Islet precursor cell (in vitro differentiated cells): ENCODE measurements at regions not wholly inside any gene's neighbourhood (a gene's known extent, or its start where the extent isn't known, plus 50 kb on each side); places are given as distances from the start of the nearest gene placed in this dataset.
"Not testable (repeated sequence)": the region's sequence is repeated elsewhere in the genome, so short reads cannot be mapped to it uniquely, and the experiment has no call there.

ENCODE experiments used
- DNase-seq: peaks from one replicate; pipeline ENCODE4 v3.0.0-alpha.2; 2018

- no peak for DNase-seq
Observed at GRCh38 chr2:187875261-187876141, 321.3 kb upstream of the TFPI start.

DNA sequence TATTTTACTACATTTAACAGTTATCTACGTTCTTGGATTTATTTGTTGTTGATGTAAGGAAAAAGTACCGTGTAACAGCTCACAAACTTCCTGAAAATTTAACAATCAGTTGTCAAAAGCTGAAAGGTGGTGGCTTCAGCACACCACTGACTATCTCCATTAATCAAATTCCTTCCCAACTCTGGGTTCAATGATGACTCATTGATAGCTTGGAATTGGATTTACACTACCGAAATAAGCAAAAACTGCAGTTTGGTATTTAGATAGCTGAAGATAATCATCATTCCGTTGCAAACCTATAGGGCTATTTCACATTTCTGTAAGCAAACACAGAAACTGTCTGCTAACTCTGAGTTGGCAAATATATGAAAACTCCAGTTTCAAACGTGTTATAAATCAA lies 322.3 kb upstream of the TFPI start:
- DNase-seq = no peak

GRCh38 chr2:187877391-187877790 lies 323.2 kb upstream of the TFPI start:
- DNase-seq = no peak

GRCh38 chr2:187878112-187878511 lies 323.9 kb upstream of the TFPI start:
- DNase-seq = no peak

DNA sequence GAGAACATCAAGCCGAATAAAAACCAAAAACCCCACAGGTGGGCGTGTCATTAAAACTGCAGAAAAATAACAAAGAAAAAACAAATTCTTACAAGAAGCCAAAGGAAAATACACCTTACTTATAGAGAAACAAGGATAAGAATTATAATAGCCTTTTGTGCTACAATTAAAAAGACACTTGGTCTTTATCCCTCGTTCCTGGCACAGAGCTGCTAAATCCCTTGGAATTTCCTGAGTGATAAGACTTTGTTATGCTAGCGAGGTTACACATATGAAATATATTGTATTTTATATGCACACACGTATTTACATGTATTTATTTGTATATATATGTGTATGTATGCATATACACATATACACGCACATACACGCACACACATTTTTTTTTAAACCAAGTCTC lies 325.3 kb upstream of the TFPI start:
- no peak for DNase-seq

- DNase-seq = no peak
Observed at GRCh38 chr2:187884003-187884402, 329.8 kb upstream of the TFPI start.

- DNase-seq = no peak
Observed at GRCh38 chr2:187890690-187891089, 336.5 kb upstream of the TFPI start.

GRCh38 chr2:187900021-187900420 lies 345.8 kb upstream of the TFPI start:
- no peak for DNase-seq

DNA sequence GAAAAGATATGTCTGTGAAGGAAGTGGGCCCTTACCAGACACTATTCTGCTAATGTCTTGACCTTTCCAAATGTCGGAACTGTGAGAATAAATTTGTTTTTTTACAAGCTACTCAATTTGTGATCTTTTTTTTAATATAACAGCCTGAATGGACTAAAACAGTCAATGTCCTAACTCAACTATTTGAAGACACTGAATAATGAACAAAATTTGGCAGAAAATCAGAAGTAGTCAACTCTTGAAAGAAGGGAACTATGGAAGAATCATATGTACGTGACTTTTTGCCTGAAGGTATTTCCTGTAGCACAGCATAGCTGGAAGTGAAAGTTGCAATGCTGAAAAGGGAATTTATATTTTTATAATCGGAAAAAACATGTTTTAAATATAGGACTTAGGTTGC lies 351.8 kb upstream of the TFPI start:
- no peak for DNase-seq

GRCh38 chr2:187910922-187911321 lies 356.7 kb upstream of the TFPI start:
- DNase-seq = not testable (repeated sequence)

DNA sequence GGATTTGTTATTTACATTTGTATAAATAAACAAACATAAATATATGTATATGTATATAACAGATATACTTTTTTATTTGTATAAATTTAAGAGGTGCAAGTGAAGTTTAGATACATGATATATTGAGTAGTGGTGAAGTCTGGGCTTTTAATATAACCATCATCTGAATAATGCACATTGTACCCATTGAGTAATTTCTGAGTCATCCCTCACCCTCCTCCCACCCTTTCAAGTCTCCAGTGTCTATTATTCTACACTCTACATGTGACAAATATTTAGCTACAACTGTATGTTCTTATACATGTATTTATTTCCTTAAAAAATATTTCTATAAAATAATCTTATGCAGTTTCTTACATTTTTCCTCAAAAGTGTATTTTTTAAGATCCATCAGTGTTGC lies 358.7 kb upstream of the TFPI start:
- no peak for DNase-seq

DNA sequence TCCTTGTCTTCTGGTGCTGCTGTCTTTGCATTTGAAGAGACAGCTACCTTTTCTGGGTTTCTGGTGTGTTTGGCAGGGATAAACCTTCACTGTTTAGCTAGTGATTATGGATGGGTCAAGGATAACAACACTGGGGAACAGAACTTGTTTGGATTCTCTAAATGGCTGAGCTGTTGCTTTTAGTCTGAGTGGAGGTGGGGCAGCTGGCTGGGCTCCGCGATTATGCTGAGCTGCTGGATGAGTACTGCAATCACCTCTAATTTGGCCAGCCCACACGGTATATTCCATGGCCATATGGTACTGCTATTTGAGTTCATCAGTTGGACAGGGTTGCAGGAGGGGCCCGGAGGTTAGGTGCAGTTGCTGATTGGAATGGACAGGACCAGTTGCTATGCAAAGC lies 361.6 kb upstream of the TFPI start:
- DNase-seq = no peak

DNA sequence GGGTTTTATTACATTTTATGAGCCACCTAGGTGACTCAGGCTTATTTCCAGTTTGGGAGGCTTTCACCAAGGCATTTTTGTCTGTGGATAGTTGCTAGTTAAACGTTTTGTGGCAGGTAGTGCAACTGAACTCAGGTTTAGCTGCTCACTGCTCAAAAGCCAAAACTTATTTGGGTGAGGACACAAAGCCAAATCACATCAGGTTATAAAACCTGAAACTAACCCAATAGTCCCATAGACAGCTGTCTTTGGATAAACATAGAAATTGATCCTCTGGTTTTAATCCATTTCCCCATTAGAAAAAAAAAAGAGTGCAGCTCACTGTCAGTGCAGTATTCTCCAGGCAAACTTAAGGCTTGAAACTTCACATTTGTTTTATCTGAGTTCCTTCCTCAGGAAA lies 362.6 kb upstream of the TFPI start:
- no peak for DNase-seq

DNA sequence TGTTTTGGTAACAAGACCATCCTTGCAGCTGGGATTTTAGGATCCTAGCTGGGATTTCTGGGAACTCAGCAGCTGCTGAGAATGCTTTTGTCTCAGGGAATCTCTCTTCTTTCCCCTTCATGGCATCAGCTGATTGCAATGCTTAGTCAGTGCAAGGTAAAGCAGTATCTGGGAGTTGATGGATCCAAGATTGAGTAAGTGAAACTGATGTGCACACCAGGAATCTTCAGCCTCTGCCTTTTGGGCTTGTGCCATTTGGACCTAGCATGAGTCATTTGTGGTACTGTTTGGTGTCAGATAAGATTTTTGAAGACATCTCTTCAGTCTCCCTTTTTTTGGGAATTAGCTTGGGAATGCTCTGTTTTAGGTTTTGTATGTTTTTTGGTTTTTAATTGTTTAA lies 363.3 kb upstream of the TFPI start:
- DNase-seq = no peak

DNA sequence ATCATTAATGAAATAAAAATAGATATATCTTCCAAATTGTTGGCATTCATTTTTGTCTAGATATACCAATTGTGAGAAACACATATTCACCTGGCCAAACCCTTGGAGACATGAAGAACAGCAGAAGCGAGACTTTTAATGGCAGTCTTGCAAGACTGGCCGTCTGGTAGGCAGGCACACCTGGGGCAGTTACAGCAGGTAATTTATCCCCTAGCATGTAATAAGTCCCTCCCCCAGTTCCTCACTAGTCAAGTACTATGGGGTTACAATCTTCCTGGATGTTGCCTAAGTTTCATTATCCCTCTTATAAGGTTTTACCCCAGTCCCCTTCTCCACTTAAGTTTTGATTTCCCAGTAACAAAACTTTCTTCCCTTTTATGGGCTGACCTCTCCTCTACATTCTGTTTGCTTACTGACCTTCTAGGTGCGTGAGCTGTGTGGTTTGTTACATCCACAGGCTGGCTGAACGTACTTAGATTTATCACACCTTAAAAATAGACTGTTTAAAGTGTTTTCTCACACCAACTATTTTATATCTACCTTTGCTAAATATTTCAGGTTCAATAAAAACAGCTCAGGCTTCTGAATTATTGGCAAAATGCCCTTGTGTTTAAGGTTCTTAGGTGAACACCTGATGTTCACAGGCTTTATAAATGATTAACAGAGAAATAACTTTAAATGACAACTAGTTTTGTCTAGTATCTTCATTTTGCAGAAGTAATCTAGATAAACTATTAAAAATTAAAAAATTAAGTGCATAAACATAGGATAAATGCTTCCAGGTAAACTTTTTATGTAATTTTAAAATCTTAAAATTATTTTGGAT lies 365.0 kb upstream of the TFPI start:
- no peak for DNase-seq

- DNase-seq = no peak
Observed at GRCh38 chr2:187920511-187920910, 366.3 kb upstream of the TFPI start.

- no peak for DNase-seq
Observed at GRCh38 chr2:187922846-187923245, 368.6 kb upstream of the TFPI start.

DNA sequence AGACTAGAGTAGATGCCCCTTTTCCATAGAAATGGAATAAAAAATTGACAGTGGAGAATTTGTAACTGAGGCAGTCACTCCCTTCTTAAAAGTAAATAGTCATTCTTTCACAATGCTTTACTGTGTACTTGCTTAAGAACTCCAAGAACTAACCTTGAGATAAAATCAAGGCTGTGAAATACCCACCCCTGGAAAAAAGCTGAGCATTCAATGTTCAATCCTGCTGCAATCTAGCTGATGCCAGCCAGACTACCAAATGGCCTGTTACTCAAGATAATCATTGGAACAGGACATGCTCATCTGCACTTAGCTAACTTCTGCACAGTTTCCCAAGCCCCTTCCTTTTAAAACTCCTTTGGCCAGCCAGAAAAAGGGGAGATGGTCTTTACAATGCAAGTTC lies 367.4 kb upstream of the GULP1 start:
- no peak for DNase-seq

GRCh38 chr2:187934236-187934635 lies 357.4 kb upstream of the GULP1 start:
- DNase-seq = no peak

- no peak for DNase-seq
Observed at GRCh38 chr2:187934692-187935091, 357.0 kb upstream of the GULP1 start.

- DNase-seq = no peak
Observed at GRCh38 chr2:187935126-187935525, 356.5 kb upstream of the GULP1 start.

- no peak for DNase-seq
Observed at GRCh38 chr2:187936228-187936627, 355.4 kb upstream of the GULP1 start.

- DNase-seq = no peak
Observed at GRCh38 chr2:187939180-187939579, 352.5 kb upstream of the GULP1 start.

DNA sequence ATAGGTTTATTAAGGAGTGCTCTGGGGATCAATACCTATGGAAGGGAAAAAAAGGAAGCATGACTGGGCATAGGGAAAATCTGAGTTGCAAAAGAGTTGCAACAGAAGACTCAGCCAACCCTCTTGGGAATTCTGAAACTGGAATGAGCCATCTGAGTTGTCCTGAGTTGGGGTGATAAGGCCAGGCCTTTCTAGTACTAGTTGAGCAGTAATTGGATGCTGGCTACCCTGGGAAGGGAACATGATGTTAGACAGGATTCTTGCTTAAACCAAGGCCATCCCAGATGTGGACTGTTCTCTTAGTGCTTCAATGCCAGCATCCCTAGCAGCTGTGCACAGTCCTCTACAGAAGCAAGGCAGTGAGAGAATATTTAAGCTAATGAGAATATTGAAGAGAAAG lies 348.8 kb upstream of the GULP1 start:
- no peak for DNase-seq
